HCT116 (cell line): ENCODE measurements at regions not wholly inside any gene's neighbourhood (a gene's known extent, or its start where the extent isn't known, plus 50 kb on each side); places are given as distances from the start of the nearest gene placed in this dataset.

Experiments
- ATAC-seq: fragments of 200-7000 bp; cut with Tn5 transposase; 2 replicates; pipeline ENCODE4 v1.9.1; 2020; ENCODE audit warnings: mild to moderate bottlenecking, moderate library complexity
- BruUV-seq: library from RNA; stranded (reverse); fragments of 400-500 nt; replicated peaks from 2 replicates; lab custom pipeline; 2021; lab: Mats Ljungman, UMichigan
- CTCF ChIA-PET: fragments of 300-600 bp; sonication (Branson Sonifier 250); formaldehyde crosslinking; loops from one replicate; lab custom pipeline; 2021; ENCODE audit warnings: antibody characterized with exemption; lab: Charles Lee
- POLR2A ChIA-PET: fragments of 300-600, 350-600 bp; sonication (Branson Sonifier 250); formaldehyde crosslinking; loops from one replicate; lab custom pipeline; 2021; ENCODE audit warnings: antibody characterized with exemption; lab: Charles Lee
- RAD21 ChIA-PET, 2 experiments: fragments of 300-600 bp; sonication (Branson Sonifier 250); formaldehyde crosslinking; loops; one replicate each; lab custom pipeline; 2023; ENCODE audit warnings: low total read pairs in 2 of 2; ENCODE audit not compliant: uncharacterized antibody in 2 of 2, unreplicated experiment in 2 of 2, low non-redundant PET in 1 of 2; lab: Charles Lee
- DNase-seq: peaks from one replicate; pipeline ENCODE4 v3.0.0-alpha.2; 2010; ENCODE audit warnings: low read depth, low spot score
- H2AFZ ChIP-seq: fragments of 200-600 bp; shearing (Covaris generic), sonication (generic); 2 replicates; pipeline ENCODE4 v1.6.1; 2017; ENCODE audit warnings: low read depth, mixed run types, mixed read lengths, antibody characterized with exemption, low read length; ENCODE audit not compliant: poor library complexity, severe bottlenecking
- H3K27ac ChIP-seq: 2 replicates; pipeline ENCODE4 v1.5.1; 2012; ENCODE audit warnings: low read depth, low read length
- H3K27me3 ChIP-seq: fragments of 200-600 bp; sonication (generic); 2 replicates; pipeline ENCODE4 v1.6.1; 2016; ENCODE audit warnings: mixed run types, low read length, mixed read lengths; ENCODE audit not compliant: insufficient read depth
- H3K36me3 ChIP-seq, 2 experiments: fragments of 200-500 bp in 1 of 2; fragments of 200-600 bp in 1 of 2; sonication (Bioruptor generic) in 1 of 2; sonication (generic) in 1 of 2; 2 replicates each; pipeline versions ENCODE4 v1.5.1 to v1.6.1; 2014 to 2016; ENCODE audit warnings: low read length in 2 of 2, inconsistent platforms in 1 of 2, mixed read lengths in 1 of 2, mixed run types in 1 of 2; ENCODE audit not compliant: insufficient read depth in 2 of 2, control insufficient read depth in 1 of 2
- H3K4me1 ChIP-seq, 2 experiments: fragments of 200-600 bp in 1 of 2; sonication (generic) in 1 of 2; 2 replicates each; pipeline versions ENCODE4 v1.5.1 to v1.6.1; 2012 to 2017; ENCODE audit warnings: low read length in 2 of 2, inconsistent platforms in 1 of 2, mild to moderate bottlenecking in 1 of 2, mixed read lengths in 1 of 2, mixed run types in 1 of 2, moderate library complexity in 1 of 2; ENCODE audit not compliant: insufficient read depth in 2 of 2, control insufficient read depth in 1 of 2
- H3K4me2 ChIP-seq: fragments of 200-600 bp; sonication (generic); 2 replicates; pipeline ENCODE4 v1.6.1; 2017; ENCODE audit warnings: mixed run types, low read length, mixed read lengths
- H3K4me3 ChIP-seq, 2 experiments: fragments of 200-600 bp in 1 of 2; sonication (generic) in 1 of 2; replicated peaks in 1 of 2; 2 replicates each; pipeline ENCODE4 v1.5.1; 2011 to 2016; ENCODE audit warnings: low read length in 2 of 2, control low read depth in 1 of 2, low read depth in 1 of 2, mild to moderate bottlenecking in 1 of 2, mixed read lengths in 1 of 2, mixed run types in 1 of 2
- H3K79me2 ChIP-seq: fragments of 200-600 bp; sonication (generic); 2 replicates; pipeline ENCODE4 v1.6.1; 2017; ENCODE audit warnings: mild to moderate bottlenecking, mixed run types, low read length, moderate library complexity, mixed read lengths; ENCODE audit not compliant: insufficient read depth
- H3K9ac ChIP-seq: fragments of 200-600 bp; sonication (generic); 2 replicates; pipeline ENCODE4 v1.6.1; 2016; ENCODE audit warnings: low read length, mixed read lengths
- H3K9me2 ChIP-seq: fragments of 200-600 bp; sonication (generic), shearing (Covaris generic); 2 replicates; pipeline ENCODE4 v1.6.1; 2017; ENCODE audit warnings: mixed run types, mild to moderate bottlenecking, moderate library complexity; ENCODE audit not compliant: insufficient read depth
- H3K9me3 ChIP-seq, 2 experiments: fragments of 200-500 bp in 1 of 2; fragments of 200-600 bp in 1 of 2; sonication (Bioruptor generic) in 1 of 2; sonication (generic) in 1 of 2; 2 replicates each; pipeline ENCODE4 v1.6.1; 2014 to 2017; ENCODE audit warnings: low read length in 2 of 2, mixed read lengths in 2 of 2, inconsistent platforms in 1 of 2, low read depth in 1 of 2, mild to moderate bottlenecking in 1 of 2, mixed run types in 1 of 2, moderate library complexity in 1 of 2; ENCODE audit not compliant: control insufficient read depth in 1 of 2, insufficient read depth in 1 of 2
- H4K20me1 ChIP-seq: fragments of 200-600 bp; sonication (generic), shearing (Covaris generic); 2 replicates; pipeline ENCODE4 v1.6.1; 2017; ENCODE audit warnings: mixed run types, mild to moderate bottlenecking, moderate library complexity; ENCODE audit not compliant: insufficient read depth
- ATF3 ChIP-seq: IDR thresholded peaks from 2 replicates; pipeline ENCODE4 v1.6.1; 2012
- CBX3 ChIP-seq: IDR thresholded peaks from 2 replicates; pipeline ENCODE4 v1.6.1; 2012; ENCODE audit warnings: low read depth
- EGR1 ChIP-seq: IDR thresholded peaks from 2 replicates; pipeline ENCODE4 v1.6.1; 2012; ENCODE audit warnings: low read depth
- ELF1 ChIP-seq: IDR thresholded peaks from 2 replicates; pipeline ENCODE4 v1.6.1; 2012; ENCODE audit warnings: low read depth, borderline replicate concordance
- EZH2 ChIP-seq: fragments of 200-600 bp; sonication (generic); IDR thresholded peaks from 2 replicates; pipeline ENCODE4 v1.6.1; 2017; ENCODE audit warnings: antibody characterized with exemption, mixed run types
- EZH2phosphoT487 ChIP-seq: fragments of 200-600 bp; IDR thresholded peaks from 2 replicates; pipeline ENCODE4 v1.6.1; 2018; ENCODE audit warnings: antibody characterized with exemption, borderline replicate concordance
- FOSL1 ChIP-seq: IDR thresholded peaks from 2 replicates; pipeline ENCODE4 v1.6.1; 2012; ENCODE audit warnings: low read depth
- JUND ChIP-seq: IDR thresholded peaks from 2 replicates; pipeline ENCODE4 v1.6.1; 2012
- POLR2AphosphoS5 ChIP-seq: IDR thresholded peaks from 2 replicates; pipeline ENCODE4 v1.6.1; 2011; ENCODE audit warnings: mild to moderate bottlenecking, low read depth, low read length, moderate library complexity
- RAD21 ChIP-seq: IDR thresholded peaks from 2 replicates; pipeline ENCODE4 v1.6.1; 2012; ENCODE audit warnings: low read depth, mild to moderate bottlenecking
- SP1 ChIP-seq: IDR thresholded peaks from 2 replicates; pipeline ENCODE4 v1.6.1; 2012; ENCODE audit warnings: low read depth
- SRF ChIP-seq: IDR thresholded peaks from 2 replicates; pipeline ENCODE4 v1.6.1; 2012; ENCODE audit warnings: low read depth
- TCF7L2 ChIP-seq: IDR thresholded peaks from 2 replicates; pipeline ENCODE4 v1.7.0; 2011; ENCODE audit warnings: borderline replicate concordance, inconsistent platforms; ENCODE audit not compliant: insufficient read depth, insufficient read length; ENCODE audit errors: extremely low read depth
- YY1 ChIP-seq: IDR thresholded peaks from 2 replicates; pipeline ENCODE4 v1.6.1; 2011; ENCODE audit warnings: low read length, low read depth, moderate library complexity, mild to moderate bottlenecking; ENCODE audit not compliant: insufficient replicate concordance; ENCODE audit errors: extremely low read depth
- intact Hi-C: fragments of 100-400 bp; cut with micrococcal nuclease; formaldehyde crosslinking; loops from 2 replicates; pipeline ENCODE4 v1.10.0; 2022
- TF ChIP-seq, protein P1 (sequence below): IDR thresholded peaks from 2 replicates; pipeline ENCODE4 v1.6.1; 2011; ENCODE audit warnings: mild to moderate bottlenecking, low read length, moderate library complexity; ENCODE audit not compliant: insufficient replicate concordance; ENCODE audit errors: extremely low read depth
- TF ChIP-seq, protein P2 (sequence below): IDR thresholded peaks from 2 replicates; pipeline ENCODE4 v1.6.1; 2012; ENCODE audit warnings: low read depth
- TF ChIP-seq, protein P3 (sequence below): IDR thresholded peaks from 2 replicates; pipeline ENCODE4 v1.6.1; 2012

DNA sequence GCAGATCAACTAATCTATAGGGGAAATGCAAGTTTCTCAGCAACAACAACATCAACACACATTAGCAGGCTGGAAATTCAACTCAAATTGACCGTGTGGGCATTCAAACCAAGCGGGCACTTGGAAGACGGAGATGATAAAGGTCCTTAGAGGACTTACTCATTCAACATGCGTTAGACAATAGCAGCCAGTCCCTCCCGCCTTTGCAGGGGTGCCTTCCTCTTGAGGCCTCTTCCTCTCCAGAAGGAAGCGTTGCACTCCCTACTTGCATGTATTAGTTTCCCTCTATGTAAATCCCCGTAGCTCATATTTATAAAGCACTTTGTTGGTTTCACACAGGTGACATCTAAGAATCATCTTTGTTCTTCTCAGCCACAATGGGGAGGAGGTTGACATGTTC is 300.8 kb upstream of the STXBP5 start (continued):
- TF ChIP-seq, protein P1, sequence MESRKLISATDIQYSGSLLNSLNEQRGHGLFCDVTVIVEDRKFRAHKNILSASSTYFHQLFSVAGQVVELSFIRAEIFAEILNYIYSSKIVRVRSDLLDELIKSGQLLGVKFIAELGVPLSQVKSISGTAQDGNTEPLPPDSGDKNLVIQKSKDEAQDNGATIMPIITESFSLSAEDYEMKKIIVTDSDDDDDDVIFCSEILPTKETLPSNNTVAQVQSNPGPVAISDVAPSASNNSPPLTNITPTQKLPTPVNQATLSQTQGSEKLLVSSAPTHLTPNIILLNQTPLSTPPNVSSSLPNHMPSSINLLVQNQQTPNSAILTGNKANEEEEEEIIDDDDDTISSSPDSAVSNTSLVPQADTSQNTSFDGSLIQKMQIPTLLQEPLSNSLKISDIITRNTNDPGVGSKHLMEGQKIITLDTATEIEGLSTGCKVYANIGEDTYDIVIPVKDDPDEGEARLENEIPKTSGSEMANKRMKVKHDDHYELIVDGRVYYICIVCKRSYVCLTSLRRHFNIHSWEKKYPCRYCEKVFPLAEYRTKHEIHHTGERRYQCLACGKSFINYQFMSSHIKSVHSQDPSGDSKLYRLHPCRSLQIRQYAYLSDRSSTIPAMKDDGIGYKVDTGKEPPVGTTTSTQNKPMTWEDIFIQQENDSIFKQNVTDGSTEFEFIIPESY: no peak
- TF ChIP-seq RAD21 (no peak), EZH2phosphoT487 (no peak), POLR2AphosphoS5 (no peak), EGR1 (no peak), CBX3 (no peak), YY1 (no peak), ELF1 (no peak), SP1 (no peak), EZH2 (no peak)

DNA sequence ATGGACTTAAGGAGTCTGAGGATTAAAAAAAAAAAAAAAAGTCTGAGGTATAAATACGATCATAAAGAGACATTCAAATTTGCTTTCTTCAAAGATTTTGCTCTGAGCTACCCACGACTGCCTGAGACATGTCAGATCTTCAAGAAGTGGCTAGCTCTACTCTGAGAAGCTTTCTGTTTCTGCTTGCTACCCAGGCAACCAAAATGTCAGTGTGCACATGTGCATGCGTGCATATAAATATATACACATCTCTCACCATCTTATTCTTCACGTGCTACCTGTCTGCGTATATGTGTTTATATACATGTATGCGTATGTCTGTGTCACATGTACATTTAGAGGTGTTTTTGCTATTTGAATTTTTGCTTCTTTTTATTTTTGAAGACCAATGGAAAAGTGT is 299.6 kb upstream of the STXBP5 start:
- no peaks in the 10 kb centered on the region for H3K79me2 ChIP-seq
- H3K4me1 ChIP-seq: peaks cover 11 to 12% of the 10 kb centered on the region in 2 experiments; a peak in 3 of 4 replicates
- RAD21 ChIA-PET: no interaction called here
- no peaks in the 10 kb centered on the region for H3K36me3 ChIP-seq
- POLR2A ChIA-PET: no interaction called here
- ATAC-seq: no peak
- no peak overlapping the region for H3K4me2 ChIP-seq
- H4K20me1 ChIP-seq: no peaks in the 10 kb centered on the region
- no peak overlapping the region for H3K9ac ChIP-seq
- intact Hi-C loops: loop anchor here (5.0 to 10.0 kb wide), 2 partner anchors 318 to 460 kb away; no protein-coding TSS in a partner anchor
- no peak overlapping the region for H2AFZ ChIP-seq
- H3K9me3 ChIP-seq: no peaks in the 10 kb centered on the region
- BruUV-seq: no TSS peak
- no peaks in the 10 kb centered on the region for H3K9me2 ChIP-seq
- no peak for DNase-seq
- H3K4me3 ChIP-seq: no peak overlapping the region
- no peaks in the 10 kb centered on the region for H3K27me3 ChIP-seq
- no peak overlapping the region for H3K27ac ChIP-seq
- CTCF ChIA-PET: interaction anchor here (3.7 kb wide), 1 partner anchor 478 kb away, joined by 26 read pairs; no protein-coding TSS in a partner anchor
- no peak for TF ChIP-seq ATF3
- TF ChIP-seq SP1: no peak
- no peak for TF ChIP-seq SRF
- TF ChIP-seq, protein P2, sequence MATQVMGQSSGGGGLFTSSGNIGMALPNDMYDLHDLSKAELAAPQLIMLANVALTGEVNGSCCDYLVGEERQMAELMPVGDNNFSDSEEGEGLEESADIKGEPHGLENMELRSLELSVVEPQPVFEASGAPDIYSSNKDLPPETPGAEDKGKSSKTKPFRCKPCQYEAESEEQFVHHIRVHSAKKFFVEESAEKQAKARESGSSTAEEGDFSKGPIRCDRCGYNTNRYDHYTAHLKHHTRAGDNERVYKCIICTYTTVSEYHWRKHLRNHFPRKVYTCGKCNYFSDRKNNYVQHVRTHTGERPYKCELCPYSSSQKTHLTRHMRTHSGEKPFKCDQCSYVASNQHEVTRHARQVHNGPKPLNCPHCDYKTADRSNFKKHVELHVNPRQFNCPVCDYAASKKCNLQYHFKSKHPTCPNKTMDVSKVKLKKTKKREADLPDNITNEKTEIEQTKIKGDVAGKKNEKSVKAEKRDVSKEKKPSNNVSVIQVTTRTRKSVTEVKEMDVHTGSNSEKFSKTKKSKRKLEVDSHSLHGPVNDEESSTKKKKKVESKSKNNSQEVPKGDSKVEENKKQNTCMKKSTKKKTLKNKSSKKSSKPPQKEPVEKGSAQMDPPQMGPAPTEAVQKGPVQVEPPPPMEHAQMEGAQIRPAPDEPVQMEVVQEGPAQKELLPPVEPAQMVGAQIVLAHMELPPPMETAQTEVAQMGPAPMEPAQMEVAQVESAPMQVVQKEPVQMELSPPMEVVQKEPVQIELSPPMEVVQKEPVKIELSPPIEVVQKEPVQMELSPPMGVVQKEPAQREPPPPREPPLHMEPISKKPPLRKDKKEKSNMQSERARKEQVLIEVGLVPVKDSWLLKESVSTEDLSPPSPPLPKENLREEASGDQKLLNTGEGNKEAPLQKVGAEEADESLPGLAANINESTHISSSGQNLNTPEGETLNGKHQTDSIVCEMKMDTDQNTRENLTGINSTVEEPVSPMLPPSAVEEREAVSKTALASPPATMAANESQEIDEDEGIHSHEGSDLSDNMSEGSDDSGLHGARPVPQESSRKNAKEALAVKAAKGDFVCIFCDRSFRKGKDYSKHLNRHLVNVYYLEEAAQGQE: no peak
- TF ChIP-seq, protein P3, sequence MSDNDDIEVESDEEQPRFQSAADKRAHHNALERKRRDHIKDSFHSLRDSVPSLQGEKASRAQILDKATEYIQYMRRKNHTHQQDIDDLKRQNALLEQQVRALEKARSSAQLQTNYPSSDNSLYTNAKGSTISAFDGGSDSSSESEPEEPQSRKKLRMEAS: no peak
- no peak for TF ChIP-seq YY1
- TF ChIP-seq, protein P1: no peak
- no peak for TF ChIP-seq ELF1
- TF ChIP-seq JUND: no peak
- no peak for TF ChIP-seq FOSL1
- TF ChIP-seq TCF7L2: no peak
